Neuronal stem cell (in vitro differentiated cells): ENCODE measurements at regions not wholly inside any gene's neighbourhood (a gene's known extent, or its start where the extent isn't known, plus 50 kb on each side); places are given as distances from the start of the nearest gene placed in this dataset.

ENCODE experiments used
- DNase-seq: peaks from one replicate; pipeline ENCODE4 v3.0.0-alpha.2; 2013; ENCODE audit warnings: low spot score
- H2AFZ ChIP-seq: one replicate; pipeline ENCODE4 v1.6.1; 2013; ENCODE audit warnings: mild to moderate bottlenecking, low read length, inconsistent platforms
- H2AK5ac ChIP-seq: 2 replicates; pipeline ENCODE4 v1.6.1; 2013; ENCODE audit warnings: low read depth, mild to moderate bottlenecking, inconsistent platforms, low read length, moderate library complexity, mixed read lengths
- H2BK120ac ChIP-seq: 2 replicates; pipeline ENCODE4 v1.6.1; 2013; ENCODE audit warnings: low read depth, mild to moderate bottlenecking, inconsistent platforms, low read length, moderate library complexity, mixed read lengths
- H2BK12ac ChIP-seq: one replicate; pipeline ENCODE4 v1.6.1; 2013; ENCODE audit warnings: low read length, inconsistent platforms
- H2BK15ac ChIP-seq: 2 replicates; pipeline ENCODE4 v1.6.1; 2013; ENCODE audit warnings: mild to moderate bottlenecking, low read length, inconsistent platforms, mixed read lengths
- H2BK5ac ChIP-seq: one replicate; pipeline ENCODE4 v1.6.1; 2013; ENCODE audit warnings: inconsistent platforms, mild to moderate bottlenecking, low read length, moderate library complexity
- H3K14ac ChIP-seq: one replicate; pipeline ENCODE4 v1.6.1; 2013; ENCODE audit warnings: low read length, inconsistent platforms
- H3K18ac ChIP-seq: 2 replicates; pipeline ENCODE4 v1.6.1; 2013; ENCODE audit warnings: low read length, inconsistent platforms
- H3K23ac ChIP-seq: 2 replicates; pipeline ENCODE4 v1.6.1; 2013; ENCODE audit warnings: low read depth, mild to moderate bottlenecking, mixed read lengths, low read length, inconsistent platforms; ENCODE audit not compliant: poor library complexity
- H3K27ac ChIP-seq: replicated peaks from 3 replicates; pipeline ENCODE4 v1.5.1; 2013; ENCODE audit warnings: low read length, inconsistent platforms
- H3K27me3 ChIP-seq, 3 experiments: 2 replicates each; pipeline ENCODE4 v1.6.1; 2013; ENCODE audit warnings: low read length in 3 of 3, mild to moderate bottlenecking in 2 of 3, inconsistent platforms in 1 of 3, low read depth in 1 of 3, mixed read lengths in 1 of 3, moderate library complexity in 1 of 3; ENCODE audit not compliant: control insufficient read depth in 3 of 3, insufficient read depth in 3 of 3
- H3K36me3 ChIP-seq, 2 donors: replicated peaks in 1 of 2; 2 replicates each; pipeline ENCODE4 v1.6.1; 2013; ENCODE audit warnings: low read length in 2 of 2; ENCODE audit not compliant: control insufficient read depth in 2 of 2, insufficient read depth in 2 of 2
- H3K4ac ChIP-seq: 2 replicates; pipeline ENCODE4 v1.6.1; 2013; ENCODE audit warnings: inconsistent platforms, mild to moderate bottlenecking, low read length, moderate library complexity
- H3K4me1 ChIP-seq, 2 donors: 1 replicate in 1 of 2; 2 replicates in 1 of 2; pipeline ENCODE4 v1.6.1; 2013; ENCODE audit warnings: low read length in 2 of 2, low read depth in 1 of 2; ENCODE audit not compliant: control insufficient read depth in 2 of 2, insufficient read depth in 1 of 2
- H3K4me2 ChIP-seq: one replicate; pipeline ENCODE4 v1.6.1; 2013; ENCODE audit warnings: mild to moderate bottlenecking, low read length, inconsistent platforms; ENCODE audit not compliant: insufficient read depth, poor library complexity, severe bottlenecking
- H3K4me3 ChIP-seq, 2 donors: 2 replicates each; pipeline ENCODE4 v1.5.1; 2013; ENCODE audit warnings: low read length in 2 of 2, mild to moderate bottlenecking in 2 of 2, inconsistent platforms in 1 of 2, moderate library complexity in 1 of 2
- H3K79me1 ChIP-seq: one replicate; pipeline ENCODE4 v1.6.1; 2013; ENCODE audit warnings: low read depth, mild to moderate bottlenecking, inconsistent platforms, low read length, moderate library complexity
- H3K9ac ChIP-seq: one replicate; pipeline ENCODE4 v1.6.1; 2013; ENCODE audit warnings: mild to moderate bottlenecking, low read depth, low read length, inconsistent platforms; ENCODE audit not compliant: poor library complexity
- H3K9me3 ChIP-seq, 2 donors: replicated peaks in 1 of 2; 2 replicates each; pipeline versions ENCODE3 to v1.6.1; 2013; ENCODE audit warnings: low read length in 2 of 2, mild to moderate bottlenecking in 2 of 2, inconsistent platforms in 1 of 2, low read depth in 1 of 2, mixed read lengths in 1 of 2, moderate library complexity in 1 of 2; ENCODE audit not compliant: control insufficient read depth in 2 of 2, insufficient read depth in 1 of 2
- H4K8ac ChIP-seq: one replicate; pipeline ENCODE4 v1.6.1; 2013; ENCODE audit warnings: low read depth, mild to moderate bottlenecking, inconsistent platforms, low read length, moderate library complexity
- H4K91ac ChIP-seq: one replicate; pipeline ENCODE4 v1.6.1; 2013; ENCODE audit warnings: low read length, low read depth, mild to moderate bottlenecking, inconsistent platforms; ENCODE audit not compliant: poor library complexity
- WGBS, 2 donors: extraction: QIAGEN DNeasy Blood & Tissue Kit; methylation state at CpG; one replicate each; pipeline ENCODE4 v1.1.7; 2013; ENCODE audit warnings: missing lambda C conversion rate in 2 of 2, mixed read lengths in 1 of 2; ENCODE audit not compliant: insufficient read length in 2 of 2, insufficient replicate concordance in 1 of 2; ENCODE audit errors: extremely low coverage in 2 of 2; 5-methylcytosine and 5-hydroxymethylcytosine counted together

- no peak overlapping the region for H2BK12ac ChIP-seq
- H2AK5ac ChIP-seq, result no peak overlapping the region
- no peak overlapping the region for H3K23ac ChIP-seq
- no peak overlapping the region for H2BK120ac ChIP-seq
- no peak overlapping the region for H3K4ac ChIP-seq
- no peak overlapping the region for H3K27ac ChIP-seq
- no peak overlapping the region for H2BK5ac ChIP-seq
- no peak overlapping the region for H2BK15ac ChIP-seq
- peaks cover 8 to 10% of the 10 kb centered on the region in 2 donors for H3K4me1 ChIP-seq
- no peak overlapping the region for H3K14ac ChIP-seq
- H3K4me2 ChIP-seq, result no peak overlapping the region
- H4K8ac ChIP-seq, result no peak overlapping the region
- H3K79me1 ChIP-seq, result no peaks in the 10 kb centered on the region
- no peak overlapping the region for H4K91ac ChIP-seq
- H2AFZ ChIP-seq, result peak overlapping the region; percentile 49
- H3K18ac ChIP-seq, result peak overlapping the region; percentile 44
- H3K9me3 ChIP-seq, result no peaks in the 10 kb centered on the region
- DNase-seq, result no peak
- H3K4me3 ChIP-seq, result no peak overlapping the region
- H3K9ac ChIP-seq, result no peak overlapping the region
- no CpG with 5 or more reads among the region's 4 CpGs for WGBS, 2 donors
- no peaks in the 10 kb centered on the region for H3K36me3 ChIP-seq
- H3K27me3 ChIP-seq, result no peaks in the 10 kb centered on the region
These were observed 172.2 kb upstream of the ATP2B1 start for GRCh38 chr12:89880690-89881350.

GRCh38 chr12:89879766-89880165, 171.1 kb upstream of the ATP2B1 start:
- Histone ChIP-seq H2AFZ (no peak overlapping the region), H4K91ac (no peak overlapping the region), H2BK5ac (no peak overlapping the region), H3K9me3 (no peaks in the 10 kb centered on the region), H4K8ac (no peak overlapping the region), H2BK120ac (no peak overlapping the region), H2BK15ac (no peak overlapping the region), H3K9ac (no peak overlapping the region), H3K27ac (no peak overlapping the region), H3K23ac (no peak overlapping the region), H3K18ac (no peak overlapping the region), H3K36me3 (no peaks in the 10 kb centered on the region), H3K4ac (no peak overlapping the region), H3K14ac (no peak overlapping the region), H3K4me1 (peaks cover 5 to 8% of the 10 kb centered on the region in 2 donors), H3K79me1 (no peaks in the 10 kb centered on the region), H3K4me2 (no peak overlapping the region), H3K27me3 (no peaks in the 10 kb centered on the region), H2AK5ac (no peak overlapping the region), H2BK12ac (no peak overlapping the region), H3K4me3 (no peak overlapping the region)
- no CpG with 5 or more reads among the region's 1 CpG for WGBS, 2 donors
- DNase-seq, result no peak

- Histone ChIP-seq H3K27ac (no peak overlapping the region), H3K4ac (no peak overlapping the region), H3K79me1 (no peaks in the 10 kb centered on the region), H3K36me3 (no peaks in the 10 kb centered on the region), H2BK5ac (no peak overlapping the region), H4K91ac (no peak overlapping the region), H3K27me3 (no peaks in the 10 kb centered on the region), H3K9me3 (no peaks in the 10 kb centered on the region), H3K14ac (no peak overlapping the region), H3K4me3 (no peak overlapping the region), H2AK5ac (no peak overlapping the region), H2BK15ac (no peak overlapping the region), H4K8ac (no peak overlapping the region), H3K18ac (no peak overlapping the region), H3K4me1 (peaks cover 8 to 9% of the 10 kb centered on the region in 2 donors), H3K23ac (no peak overlapping the region), H2BK120ac (no peak overlapping the region), H3K4me2 (no peak overlapping the region), H3K9ac (no peak overlapping the region), H2AFZ (peak overlapping the region; percentile 35), H2BK12ac (no peak overlapping the region)
- DNase-seq, result no peak
- no CpG with 5 or more reads among the region's 2 CpGs for WGBS, 2 donors
These were observed 170.3 kb upstream of the ATP2B1 start for GRCh38 chr12:89878950-89879349.

- DNase-seq, result no peak
- Histone ChIP-seq H2BK5ac (no peak overlapping the region), H3K79me1 (no peaks in the 10 kb centered on the region), H2BK120ac (no peak overlapping the region), H3K4me1 (peaks cover 8 to 10% of the 10 kb centered on the region in 2 donors), H3K27me3 (no peaks in the 10 kb centered on the region), H3K36me3 (no peaks in the 10 kb centered on the region), H4K8ac (no peak overlapping the region), H2BK15ac (no peak overlapping the region), H3K23ac (no peak overlapping the region), H3K4me3 (no peak overlapping the region), H3K27ac (no peak overlapping the region), H3K4ac (no peak overlapping the region), H3K4me2 (no peak overlapping the region), H3K9ac (no peak overlapping the region), H2AK5ac (no peak overlapping the region), H3K18ac (no peak overlapping the region), H3K9me3 (no peaks in the 10 kb centered on the region), H4K91ac (no peak overlapping the region), H3K14ac (no peak overlapping the region), H2AFZ (no peak overlapping the region), H2BK12ac (no peak overlapping the region)
- WGBS, 2 donors, result no CpG with 5 or more reads among the region's 6 CpGs
These were observed 169.7 kb upstream of the ATP2B1 start for GRCh38 chr12:89878327-89878726.
